ENCODE measurements at regions not wholly inside any gene's neighbourhood (a gene's known extent, or its start where the extent isn't known, plus 50 kb on each side); places are given as distances from the start of the nearest gene placed in this dataset.
A peak's percentile ranks its signal among the peaks of the same experiment; 100 is the strongest.

DNA sequence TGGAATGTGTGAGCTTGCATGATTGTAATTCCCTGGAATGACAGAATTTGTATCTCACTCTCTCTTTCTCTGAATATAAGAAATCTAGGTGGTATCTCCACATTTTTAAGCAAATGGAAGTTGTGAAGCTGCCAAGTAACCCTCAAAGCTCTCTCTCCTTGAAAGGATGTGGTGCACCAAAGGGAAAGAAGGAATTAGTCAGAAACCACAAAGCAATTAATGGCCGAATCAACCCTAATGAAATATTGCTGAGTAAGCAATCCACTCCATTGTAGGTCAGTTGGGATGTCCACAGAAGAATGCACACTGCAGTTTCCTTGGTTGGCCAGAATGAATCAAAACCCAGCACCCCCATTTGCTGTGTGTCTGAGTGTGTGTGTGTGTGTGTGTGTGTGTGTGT, 153.5 kb downstream of the KCNA5 start:
- DNase-seq: no peak

- DNase-seq: no peak
Measured at GRCh38 chr12:5197656-5198055, 154.0 kb downstream of the KCNA5 start.

- DNase-seq: peak; percentile 60
Measured at GRCh38 chr12:5200278-5201087, 156.8 kb downstream of the KCNA5 start.

GRCh38 chr12:5201554-5202218, 158.0 kb downstream of the KCNA5 start:
- DNase-seq: no peak

GRCh38 chr12:5203274-5203673, 159.6 kb downstream of the KCNA5 start:
- no peak for DNase-seq

DNA sequence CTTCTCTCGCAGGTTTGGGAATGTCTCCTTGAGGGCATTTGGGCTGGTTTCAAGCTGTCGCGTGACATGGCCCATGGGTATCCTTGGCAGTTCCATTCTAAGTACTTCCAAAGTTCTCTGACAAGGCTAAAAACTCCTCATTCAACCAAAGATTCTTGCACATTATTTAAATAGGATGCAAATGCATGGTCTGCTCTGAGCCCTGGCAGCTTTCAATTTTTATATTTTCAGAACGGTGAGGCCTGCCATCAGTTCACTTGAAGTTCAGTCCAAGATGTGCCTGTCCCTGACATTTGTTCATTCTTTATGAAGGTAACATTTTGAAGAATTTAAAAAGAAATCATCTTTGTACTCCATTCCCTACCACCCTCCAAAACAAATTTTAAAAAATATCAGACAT, 160.0 kb downstream of the KCNA5 start:
- no peak for DNase-seq

GRCh38 chr12:5204271-5204670, 160.6 kb downstream of the KCNA5 start:
- no peak for DNase-seq

- no peak for DNase-seq
Measured at GRCh38 chr12:5204831-5205230, 161.2 kb downstream of the KCNA5 start.

DNA sequence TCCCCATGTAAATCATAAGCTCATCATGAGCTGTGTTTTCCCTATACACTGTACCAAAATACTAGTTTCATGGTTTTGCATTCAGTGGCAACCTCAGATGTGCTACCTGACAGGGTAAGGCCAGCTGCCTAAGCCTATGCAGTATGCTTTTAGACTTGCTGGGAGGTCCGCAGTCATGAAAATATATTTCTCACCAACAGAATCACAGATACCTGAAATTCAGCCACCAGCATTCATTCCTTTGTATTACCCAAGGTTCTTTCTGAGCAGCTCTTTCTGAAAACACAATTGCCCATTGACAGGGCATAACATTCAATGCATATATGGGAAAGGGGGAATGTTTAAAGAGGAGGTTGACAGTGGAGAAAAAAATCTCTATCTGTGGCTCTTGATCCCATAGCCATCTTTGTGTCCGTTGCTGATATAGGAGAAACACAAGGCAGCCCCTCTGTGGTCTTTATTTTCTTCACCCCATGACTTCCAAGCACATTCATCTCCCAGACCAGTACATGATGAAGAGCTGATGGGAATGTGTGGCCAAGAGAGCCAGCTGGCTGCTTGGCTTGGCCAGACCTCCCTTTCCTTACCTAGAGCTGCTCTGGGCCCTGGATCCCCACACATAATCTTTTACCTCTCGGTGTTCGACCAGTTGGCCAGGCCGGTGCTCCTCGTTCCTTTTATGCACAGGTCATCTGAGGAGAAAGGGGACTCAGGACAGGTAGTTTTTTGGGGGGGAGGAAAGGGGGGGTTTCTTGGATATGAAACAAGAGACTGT, 162.9 kb downstream of the KCNA5 start:
- no peak for DNase-seq

DNA sequence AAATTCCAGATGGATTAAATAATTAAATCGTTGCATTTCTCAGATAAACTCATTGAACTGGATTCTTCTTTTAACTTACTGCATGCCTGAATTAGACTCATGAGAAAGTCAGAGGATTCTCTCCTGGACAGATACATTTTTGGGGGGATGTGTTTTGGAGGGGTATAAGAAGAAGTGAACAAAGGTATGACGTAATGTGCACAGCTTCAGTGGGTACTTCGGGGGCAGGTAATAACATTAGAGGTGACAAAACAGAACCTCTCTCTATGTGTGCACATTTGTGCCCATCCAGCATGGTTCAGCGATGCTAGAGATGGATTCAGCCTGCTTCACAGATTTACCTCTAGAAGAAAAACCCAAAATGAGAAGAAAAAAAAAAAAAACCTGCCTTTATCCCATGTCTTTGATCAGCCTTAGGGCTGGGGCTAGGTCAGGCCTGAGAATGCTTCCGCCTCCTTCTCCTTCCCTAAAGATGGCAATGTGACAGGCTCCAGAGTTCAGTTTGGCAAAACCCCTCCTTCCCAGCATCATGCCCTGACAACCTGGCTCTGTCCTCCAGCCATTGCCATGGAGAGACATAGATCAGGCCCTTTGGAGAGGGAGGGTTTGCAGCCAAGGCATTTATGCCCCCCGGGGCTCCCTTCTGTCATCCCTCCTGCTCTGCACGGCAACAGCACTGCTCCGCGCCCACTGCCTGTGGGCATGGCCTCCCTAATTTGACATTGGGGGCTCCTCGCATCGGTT, 166.7 kb downstream of the KCNA5 start:
- DNase-seq: no peak

- DNase-seq: no peak
Measured at GRCh38 chr12:5210923-5211290, 167.2 kb downstream of the KCNA5 start.

DNA sequence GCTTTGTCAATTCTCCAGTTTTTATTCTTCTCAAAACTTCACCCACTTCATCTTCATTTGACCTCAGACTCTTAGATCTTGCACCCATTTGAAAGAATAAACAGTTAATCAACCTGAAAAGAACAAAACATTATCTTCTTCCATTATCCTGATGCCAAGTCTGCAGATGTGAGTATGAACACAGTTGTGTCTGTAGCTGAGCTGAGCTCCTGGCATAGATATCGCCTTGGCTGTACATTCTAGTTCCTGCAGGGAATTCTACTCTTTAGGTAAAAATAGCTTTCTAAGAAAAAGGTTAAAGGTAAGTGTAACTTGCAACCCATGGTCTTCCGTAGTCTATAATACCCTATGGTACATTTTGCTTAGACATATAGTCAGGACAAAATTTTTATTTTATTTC, 169.7 kb downstream of the KCNA5 start:
- DNase-seq: no peak

DNA sequence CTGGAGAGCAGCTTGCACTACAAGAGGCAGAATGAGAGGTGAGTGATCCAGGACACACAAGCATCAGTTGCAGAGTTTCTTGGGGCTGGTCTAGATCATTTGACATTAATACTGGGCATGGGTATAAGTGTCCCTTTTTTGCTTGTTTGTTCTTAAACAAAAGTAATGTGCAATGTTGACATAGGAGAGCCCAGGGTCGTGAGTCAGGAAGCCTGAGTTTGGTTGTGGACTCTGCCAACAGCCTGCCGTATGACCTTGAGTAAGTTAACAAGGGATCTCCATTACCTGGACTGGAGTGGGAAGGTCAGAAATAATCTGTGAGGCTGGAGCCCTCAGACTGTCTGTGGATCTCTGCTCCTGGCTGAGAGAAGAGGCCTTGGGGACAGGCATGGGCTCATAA, 170.3 kb downstream of the KCNA5 start:
- no peak for DNase-seq

GRCh38 chr12:5217936-5218335, 174.3 kb downstream of the KCNA5 start:
- no peak for DNase-seq

- DNase-seq: no peak
Measured at GRCh38 chr12:5220099-5220498, 176.4 kb downstream of the KCNA5 start.

- no peak for DNase-seq
Measured at GRCh38 chr12:5220835-5221234, 177.2 kb downstream of the KCNA5 start.

DNA sequence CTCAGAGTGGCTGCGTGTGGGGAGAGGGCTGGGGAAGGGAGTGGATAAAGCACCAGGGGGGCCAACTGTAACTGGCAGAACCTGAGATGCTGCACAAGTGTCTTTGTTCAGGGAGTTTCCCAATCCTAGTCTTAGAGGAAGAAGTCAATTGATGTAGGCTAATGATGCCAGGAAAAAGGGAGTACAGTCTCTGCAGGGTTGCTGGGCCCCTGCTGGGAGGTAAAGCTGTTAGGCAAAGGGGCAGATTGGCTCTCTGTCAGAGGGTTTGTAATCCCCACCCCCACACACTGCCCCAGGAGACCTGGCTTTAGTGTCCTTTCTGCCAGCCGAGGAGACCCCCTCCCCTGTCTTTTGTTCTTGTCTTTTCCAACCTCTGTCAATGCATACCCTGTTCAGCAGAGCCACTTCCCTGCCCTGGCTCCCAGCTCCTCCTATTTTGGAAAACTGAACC, 178.4 kb downstream of the KCNA5 start:
- DNase-seq: no peak

DNA sequence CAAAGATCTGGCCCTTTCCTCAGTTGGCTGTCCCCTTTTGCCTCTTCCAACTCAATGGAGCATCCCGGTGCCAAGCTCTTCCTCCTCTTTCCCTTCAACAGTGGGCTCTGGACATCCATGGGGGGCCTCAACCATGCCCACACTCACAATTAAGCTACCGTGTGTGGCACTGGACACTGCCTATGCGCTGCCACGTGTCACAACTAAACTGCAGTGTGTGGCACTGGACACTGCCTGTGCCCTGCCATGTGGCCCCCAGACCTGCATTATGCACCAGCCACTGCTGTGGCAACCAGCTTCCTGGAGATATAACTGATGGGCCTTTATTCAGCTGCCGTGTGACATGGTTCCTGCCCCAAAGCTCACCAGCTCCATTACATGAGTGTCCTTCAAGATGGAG, 179.1 kb downstream of the KCNA5 start:
- DNase-seq: no peak

GRCh38 chr12:5223881-5224280, 180.2 kb downstream of the KCNA5 start:
- DNase-seq: no peak

DNA sequence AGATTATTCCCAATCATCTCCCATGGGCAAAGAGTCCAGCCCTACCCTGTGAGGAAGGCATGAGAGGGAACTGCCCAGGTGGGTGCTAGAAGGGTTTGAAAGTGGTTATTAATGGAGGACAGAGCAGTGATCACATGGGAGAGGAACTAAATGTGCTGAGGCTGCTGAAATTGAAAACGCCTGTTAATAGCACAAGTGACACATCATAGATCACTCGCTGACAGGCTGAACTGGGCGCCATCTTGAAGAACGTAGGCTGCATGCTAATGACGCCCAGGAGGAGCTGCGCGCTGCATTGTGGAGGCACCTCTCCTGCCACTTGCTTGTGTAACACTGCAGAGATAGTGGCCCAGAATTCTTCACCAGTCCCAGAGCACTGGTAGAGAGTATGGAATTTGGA, 182.9 kb downstream of the KCNA5 start:
- no peak for DNase-seq

- no peak for DNase-seq
Measured at GRCh38 chr12:5227708-5228373, 184.2 kb downstream of the KCNA5 start.

DNA sequence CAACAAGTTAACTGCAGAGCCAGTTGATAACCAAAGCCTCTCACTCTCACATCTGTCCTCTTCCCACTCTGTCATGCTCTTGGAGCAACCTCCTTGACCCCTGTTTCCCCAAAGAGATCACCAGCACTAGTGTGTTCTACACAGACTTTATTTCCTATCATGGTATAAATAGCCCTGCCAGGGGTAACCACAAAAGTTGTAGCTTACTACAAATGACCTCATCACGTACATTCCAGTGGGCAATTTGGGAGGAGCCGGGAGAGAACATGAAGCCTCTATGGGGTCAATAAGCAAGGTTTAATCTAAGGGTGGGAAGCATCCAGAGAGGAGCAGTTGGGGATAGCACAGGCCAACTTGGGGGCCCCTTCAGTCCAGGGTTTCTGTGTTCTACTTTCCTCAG, 186.5 kb downstream of the KCNA5 start:
- DNase-seq: no peak
